Stomach (tissue), 4 donors: ENCODE measurements at regions not wholly inside any gene's neighbourhood (a gene's known extent, or its start where the extent isn't known, plus 50 kb on each side); places are given as distances from the start of the nearest gene placed in this dataset.

Source experiments
- CTCF ChIP-seq, 7 experiments: fragments of 450-650 bp in 4 of 7; fragments of 200-600 bp in 3 of 7; sonication (generic) in 3 of 7; IDR thresholded peaks; one replicate each; pipeline ENCODE4 v1.5.1; 2016 to 2019; ENCODE audit warnings: antibody characterized with exemption in 7 of 7, control low read depth in 2 of 7, mild to moderate bottlenecking in 1 of 7
- EP300 ChIP-seq: sonication (generic); formaldehyde crosslinking; IDR thresholded peaks from one replicate; pipeline ENCODE4 v1.6.1; 2017; ENCODE audit warnings: antibody characterized with exemption
- POLR2A ChIP-seq, 4 donors: fragments of 450-650 bp; IDR thresholded peaks; one replicate each; pipeline ENCODE4 v1.6.1; 2016; ENCODE audit warnings: antibody characterized with exemption in 4 of 4, control low read depth in 2 of 4, mild to moderate bottlenecking in 1 of 4, moderate library complexity in 1 of 4

GRCh38 chr2:172273910-172274571 is 153.3 kb upstream of the ITGA6 start:
- TF ChIP-seq POLR2A (IDR thresholded peaks at IDR 0.05) (no peak), CTCF (IDR thresholded peaks at IDR 0.05) (no peak), EP300 (no peak)
